H9 (cell line): ENCODE measurements at regions not wholly inside any gene's neighbourhood (a gene's known extent, or its start where the extent isn't known, plus 50 kb on each side); places are given as distances from the start of the nearest gene placed in this dataset.

Source experiments
- DNase-seq: peaks from one replicate; pipeline ENCODE4 v3.0.0-alpha.2; 2017
- H2AFZ ChIP-seq: one replicate; pipeline ENCODE4 v1.6.1; 2013; ENCODE audit warnings: mild to moderate bottlenecking, low read length, control low read depth, moderate library complexity
- H2AK5ac ChIP-seq: 2 replicates; pipeline ENCODE4 v1.6.1; 2013; ENCODE audit warnings: low read length, control low read depth, mixed read lengths; ENCODE audit not compliant: insufficient read length
- H2BK120ac ChIP-seq: one replicate; pipeline ENCODE4 v1.6.1; 2013; ENCODE audit warnings: low read depth, mild to moderate bottlenecking, low read length, control low read depth, inconsistent platforms; ENCODE audit not compliant: poor library complexity, severe bottlenecking
- H2BK12ac ChIP-seq: 2 replicates; pipeline ENCODE4 v1.6.1; 2013; ENCODE audit warnings: low read length, control low read depth, mixed read lengths, low read depth; ENCODE audit not compliant: insufficient read length
- H2BK15ac ChIP-seq: 2 replicates; pipeline ENCODE4 v1.6.1; 2013; ENCODE audit warnings: low read depth, low read length, control low read depth
- H2BK20ac ChIP-seq: one replicate; pipeline ENCODE4 v1.6.1; 2013; ENCODE audit warnings: low read depth, mild to moderate bottlenecking, low read length, control low read depth, inconsistent platforms; ENCODE audit not compliant: poor library complexity, severe bottlenecking
- H2BK5ac ChIP-seq: 2 replicates; pipeline ENCODE4 v1.6.1; 2013; ENCODE audit warnings: low read length, control low read depth, mixed read lengths; ENCODE audit not compliant: insufficient read length
- H3K14ac ChIP-seq: 2 replicates; pipeline ENCODE4 v1.6.1; 2013; ENCODE audit warnings: low read length, control low read depth; ENCODE audit not compliant: insufficient read depth
- H3K18ac ChIP-seq: 2 replicates; pipeline ENCODE4 v1.6.1; 2013; ENCODE audit warnings: low read depth, mild to moderate bottlenecking, mixed read lengths, low read length, control low read depth; ENCODE audit not compliant: insufficient read length
- H3K23ac ChIP-seq: 2 replicates; pipeline ENCODE4 v1.6.1; 2013; ENCODE audit warnings: low read length, control low read depth, mixed read lengths, low read depth; ENCODE audit not compliant: insufficient read length
- H3K23me2 ChIP-seq: 2 replicates; pipeline ENCODE4 v1.6.1; 2013; ENCODE audit warnings: low read depth, mild to moderate bottlenecking, mixed read lengths, low read length, control low read depth; ENCODE audit not compliant: insufficient read length, poor library complexity, severe bottlenecking
- H3K27ac ChIP-seq: 2 replicates; pipeline ENCODE4 v1.5.1; 2013; ENCODE audit warnings: low read length, control low read depth, mixed read lengths, low read depth; ENCODE audit not compliant: insufficient read length
- H3K27me3 ChIP-seq: 2 replicates; pipeline ENCODE4 v1.6.1; 2013; ENCODE audit warnings: low read length, control low read depth, inconsistent platforms; ENCODE audit not compliant: insufficient read depth
- H3K4ac ChIP-seq: 2 replicates; pipeline ENCODE4 v1.6.1; 2013; ENCODE audit warnings: low read depth, mild to moderate bottlenecking, control low read depth, inconsistent platforms, low read length, moderate library complexity
- H3K4me1 ChIP-seq: 2 replicates; pipeline ENCODE4 v1.6.1; 2013; ENCODE audit warnings: low read length, control low read depth, inconsistent platforms; ENCODE audit not compliant: insufficient read depth
- H3K4me2 ChIP-seq: 2 replicates; pipeline ENCODE4 v1.6.1; 2013; ENCODE audit warnings: low read length, control low read depth, mixed read lengths; ENCODE audit not compliant: insufficient read length, insufficient read depth
- H3K56ac ChIP-seq: 2 replicates; pipeline ENCODE4 v1.6.1; 2013; ENCODE audit warnings: low read depth, mild to moderate bottlenecking, mixed read lengths, low read length, control low read depth; ENCODE audit not compliant: insufficient read length
- H3K79me1 ChIP-seq: 2 replicates; pipeline ENCODE4 v1.6.1; 2013; ENCODE audit warnings: low read depth, mild to moderate bottlenecking, moderate library complexity, low read length, control low read depth, inconsistent platforms; ENCODE audit not compliant: insufficient read depth, poor library complexity, severe bottlenecking
- H3K79me2 ChIP-seq: 2 replicates; pipeline ENCODE4 v1.6.1; 2013; ENCODE audit warnings: low read length, control low read depth, inconsistent platforms; ENCODE audit not compliant: insufficient read depth
- H3K9ac ChIP-seq: 2 replicates; pipeline ENCODE4 v1.6.1; 2013; ENCODE audit warnings: low read length, control low read depth, mixed read lengths; ENCODE audit not compliant: insufficient read length; ENCODE audit errors: extremely low read depth
- H3K9me3 ChIP-seq: one replicate; pipeline ENCODE4 v1.6.1; 2013; ENCODE audit warnings: low read depth, low read length, inconsistent platforms; ENCODE audit not compliant: control insufficient read depth
- H3T11ph ChIP-seq: one replicate; pipeline ENCODE4 v1.6.1; 2013; ENCODE audit warnings: mild to moderate bottlenecking, low read length, control low read depth, inconsistent platforms
- H4K20me1 ChIP-seq: one replicate; pipeline ENCODE4 v1.6.1; 2013; ENCODE audit not compliant: control insufficient read depth, insufficient read length, insufficient read depth
- H4K5ac ChIP-seq: 2 replicates; pipeline ENCODE4 v1.6.1; 2013; ENCODE audit warnings: low read depth, mild to moderate bottlenecking, mixed read lengths, low read length, control low read depth; ENCODE audit not compliant: insufficient read length
- H4K8ac ChIP-seq: replicated peaks from 2 replicates; pipeline ENCODE4 v1.6.1; 2013; ENCODE audit warnings: low read length, control low read depth, mixed read lengths, low read depth; ENCODE audit not compliant: insufficient read length
- H4K91ac ChIP-seq: 2 replicates; pipeline ENCODE4 v1.6.1; 2013; ENCODE audit warnings: low read depth, mild to moderate bottlenecking, moderate library complexity, mixed read lengths, low read length, control low read depth; ENCODE audit not compliant: insufficient read length
- H3K27ac Mint-ChIP-seq, 3 experiments: 2 replicates in 2 of 3; 3 replicates in 1 of 3; pipeline ENCODE4 v1.8.0; 2020 to 2021; ENCODE audit warnings: mixed read lengths in 3 of 3, mild to moderate bottlenecking in 1 of 3, moderate library complexity in 1 of 3
- H3K27me3 Mint-ChIP-seq: 2 replicates; pipeline ENCODE4 v1.8.0; 2021; ENCODE audit warnings: low read depth, mild to moderate bottlenecking, moderate library complexity, mixed read lengths
- H3K36me3 Mint-ChIP-seq, 3 experiments: 2 replicates in 2 of 3; 3 replicates in 1 of 3; pipeline ENCODE4 v1.8.0; 2020 to 2021; ENCODE audit warnings: low read depth in 3 of 3, mixed read lengths in 3 of 3; ENCODE audit not compliant: insufficient read depth in 1 of 3
- H3K4me1 Mint-ChIP-seq, 2 experiments: 2 replicates each; pipeline ENCODE4 v1.8.0; 2020; ENCODE audit warnings: mixed read lengths in 2 of 2
- H3K4me3 Mint-ChIP-seq, 2 experiments: 2 replicates in 1 of 2; 3 replicates in 1 of 2; pipeline ENCODE4 v1.8.0; 2020 to 2021; ENCODE audit warnings: mild to moderate bottlenecking in 2 of 2, mixed read lengths in 2 of 2, moderate library complexity in 1 of 2
- H3K9me3 Mint-ChIP-seq, 2 experiments: 2 replicates in 1 of 2; 3 replicates in 1 of 2; pipeline ENCODE4 v1.8.0; 2020; ENCODE audit warnings: mild to moderate bottlenecking in 2 of 2, mixed read lengths in 2 of 2, moderate library complexity in 1 of 2
- CTCF ChIP-seq: fragments of 200-600 bp; sonication (generic); conservative IDR thresholded peaks from 3 replicates; pipeline ENCODE4 v1.8.0; 2021; ENCODE audit warnings: antibody characterized with exemption, mild to moderate bottlenecking
- WGBS: extraction: QIAGEN DNeasy Blood & Tissue Kit; methylation state at CpG from one replicate; pipeline ENCODE4 v1.1.7; 2013; ENCODE audit warnings: missing lambda C conversion rate, low lambda C conversion rate, mixed read lengths; ENCODE audit not compliant: insufficient read length; ENCODE audit errors: extremely low coverage; 5-methylcytosine and 5-hydroxymethylcytosine counted together

- TF ChIP-seq CTCF, result no peak
- Histone ChIP-seq H2AFZ (no peak overlapping the region), H4K8ac (no peak overlapping the region), H2AK5ac (no peak overlapping the region), H3K27me3 (no peaks in the 10 kb centered on the region), H4K20me1 (no peaks in the 10 kb centered on the region), H4K5ac (no peak overlapping the region), H3T11ph (no peak overlapping the region), H3K18ac (no peak overlapping the region), H4K91ac (no peak overlapping the region), H3K79me1 (no peaks in the 10 kb centered on the region), H2BK12ac (no peak overlapping the region), H3K4me2 (no peak overlapping the region), H3K56ac (no peak overlapping the region), H3K27ac (no peak overlapping the region), H3K9me3 (no peaks in the 10 kb centered on the region), H3K23ac (no peak overlapping the region), H2BK15ac (no peak overlapping the region), H3K9ac (no peak overlapping the region), H3K23me2 (no peaks in the 10 kb centered on the region), H2BK120ac (no peak overlapping the region), H2BK20ac (no peak overlapping the region), H3K4ac (no peak overlapping the region), H3K79me2 (no peaks in the 10 kb centered on the region), H3K4me1 (no peaks in the 10 kb centered on the region), H2BK5ac (no peak overlapping the region), H3K14ac (no peak overlapping the region)
- Mint-ChIP-seq H3K4me3 (no peak overlapping the region), H3K9me3 (no peaks in the 10 kb centered on the region), H3K36me3 (no peaks in the 10 kb centered on the region), H3K4me1 (peaks cover 23 to 30% of the 10 kb centered on the region in 2 experiments), H3K27me3 (peaks cover 8% of the 10 kb centered on the region), H3K27ac (no peak overlapping the region)
- no CpG with 5 or more reads among the region's 4 CpGs for WGBS
- DNase-seq, result no peak
Measured at GRCh38 chr16:66135421-66135831, 231.1 kb upstream of the CDH5 start.
